ENCODE measurements at regions not wholly inside any gene's neighbourhood (a gene's known extent, or its start where the extent isn't known, plus 50 kb on each side); places are given as distances from the start of the nearest gene placed in this dataset.
"Not testable (repeated sequence)": the region's sequence is repeated elsewhere in the genome, so short reads cannot be mapped to it uniquely, and the experiment has no call there.

GRCh38 chr5:92206681-92207080, 823.6 kb upstream of the ARRDC3 start:
- Mint-ChIP-seq H3K36me3 (ENCODE audit: low read depth) (no peaks in the 10 kb centered on the region), H3K27me3 (no peaks in the 10 kb centered on the region), H3K4me1 (ENCODE audit: low read depth) (no peaks in the 10 kb centered on the region), H3K4me3 (no peak overlapping the region), H3K9me3 (peaks cover 8% of the 10 kb centered on the region), H3K27ac (no peak overlapping the region)
- no peak for TF ChIP-seq CTCF (IDR thresholded peaks at IDR 0.05)
- ChIA-PET POLR2A (no interaction called here), CTCF (no interaction called here)
- no peak for ATAC-seq
- intact Hi-C loops (cut with micrococcal nuclease), result no loop called here
- no peak for DNase-seq

- H3K27ac Mint-ChIP-seq; H3K27me3 Mint-ChIP-seq; H3K36me3 Mint-ChIP-seq (ENCODE audit: low read depth); H3K4me1 Mint-ChIP-seq (ENCODE audit: low read depth); POLR2A ChIA-PET; H3K4me3 Mint-ChIP-seq; DNase-seq; ATAC-seq; H3K9me3 Mint-ChIP-seq; intact Hi-C loops (cut with micrococcal nuclease); CTCF ChIA-PET: not testable (repeated sequence)
These were observed 815.9 kb upstream of the ARRDC3 start for GRCh38 chr5:92199035-92199434.

GRCh38 chr5:92181656-92182055, 798.5 kb upstream of the ARRDC3 start:
- H3K4me3 Mint-ChIP-seq, result no peak overlapping the region
- H3K4me1 Mint-ChIP-seq (ENCODE audit: low read depth), result no peaks in the 10 kb centered on the region
- H3K36me3 Mint-ChIP-seq (ENCODE audit: low read depth), result no peaks in the 10 kb centered on the region
- POLR2A ChIA-PET, result no interaction called here
- ATAC-seq (no peak), DNase-seq (no peak)
- H3K27ac Mint-ChIP-seq, result no peak overlapping the region
- no peak for TF ChIP-seq CTCF (IDR thresholded peaks at IDR 0.05)
- intact Hi-C loops (cut with micrococcal nuclease), result no loop called here
- H3K9me3 Mint-ChIP-seq, result no peaks in the 10 kb centered on the region
- CTCF ChIA-PET, result no interaction called here
- H3K27me3 Mint-ChIP-seq, result no peaks in the 10 kb centered on the region

GRCh38 chr5:92180391-92180790, 797.3 kb upstream of the ARRDC3 start:
- POLR2A ChIA-PET, result no interaction called here
- no peaks in the 10 kb centered on the region for H3K9me3 Mint-ChIP-seq
- no peaks in the 10 kb centered on the region for H3K36me3 Mint-ChIP-seq (ENCODE audit: low read depth)
- CTCF ChIA-PET, result no interaction called here
- H3K27me3 Mint-ChIP-seq, result no peaks in the 10 kb centered on the region
- H3K4me3 Mint-ChIP-seq, result no peak overlapping the region
- ATAC-seq, result no peak
- H3K4me1 Mint-ChIP-seq (ENCODE audit: low read depth), result no peaks in the 10 kb centered on the region
- H3K27ac Mint-ChIP-seq, result no peak overlapping the region
- no peak for DNase-seq
- intact Hi-C loops (cut with micrococcal nuclease), result no loop called here
- TF ChIP-seq CTCF (IDR thresholded peaks at IDR 0.05), result no peak

GRCh38 chr5:92179651-92180050, 796.5 kb upstream of the ARRDC3 start:
- H3K27ac Mint-ChIP-seq, result no peak overlapping the region
- H3K4me3 Mint-ChIP-seq, result no peak overlapping the region
- H3K4me1 Mint-ChIP-seq (ENCODE audit: low read depth), result no peaks in the 10 kb centered on the region
- no peaks in the 10 kb centered on the region for H3K36me3 Mint-ChIP-seq (ENCODE audit: low read depth)
- no peaks in the 10 kb centered on the region for H3K27me3 Mint-ChIP-seq
- ChIA-PET CTCF (no interaction called here), POLR2A (no interaction called here)
- intact Hi-C loops (cut with micrococcal nuclease), result no loop called here
- no peak for TF ChIP-seq CTCF (IDR thresholded peaks at IDR 0.05)
- no peaks in the 10 kb centered on the region for H3K9me3 Mint-ChIP-seq
- DNase-seq, result no peak
- ATAC-seq, result no peak

- Mint-ChIP-seq H3K9me3 (no peaks in the 10 kb centered on the region), H3K27me3 (no peaks in the 10 kb centered on the region), H3K4me1 (ENCODE audit: low read depth) (no peaks in the 10 kb centered on the region), H3K36me3 (ENCODE audit: low read depth) (no peaks in the 10 kb centered on the region), H3K27ac (no peak overlapping the region), H3K4me3 (no peak overlapping the region)
- ATAC-seq (no peak), DNase-seq (no peak)
- no peak for TF ChIP-seq CTCF (IDR thresholded peaks at IDR 0.05)
- CTCF ChIA-PET, result no interaction called here
- POLR2A ChIA-PET, result no interaction called here
- intact Hi-C loops (cut with micrococcal nuclease), result no loop called here
These were observed 794.9 kb upstream of the ARRDC3 start for GRCh38 chr5:92177926-92178487.

Measured in activated CD8-positive, alpha-beta T cell treated with anti-CD3 and anti-CD28 coated beads for 36 hours (primary cell).